ENCODE measurements at regions not wholly inside any gene's neighbourhood (a gene's known extent, or its start where the extent isn't known, plus 50 kb on each side); places are given as distances from the start of the nearest gene placed in this dataset.
A peak's percentile ranks its signal among the peaks of the same experiment; 100 is the strongest.

DNA sequence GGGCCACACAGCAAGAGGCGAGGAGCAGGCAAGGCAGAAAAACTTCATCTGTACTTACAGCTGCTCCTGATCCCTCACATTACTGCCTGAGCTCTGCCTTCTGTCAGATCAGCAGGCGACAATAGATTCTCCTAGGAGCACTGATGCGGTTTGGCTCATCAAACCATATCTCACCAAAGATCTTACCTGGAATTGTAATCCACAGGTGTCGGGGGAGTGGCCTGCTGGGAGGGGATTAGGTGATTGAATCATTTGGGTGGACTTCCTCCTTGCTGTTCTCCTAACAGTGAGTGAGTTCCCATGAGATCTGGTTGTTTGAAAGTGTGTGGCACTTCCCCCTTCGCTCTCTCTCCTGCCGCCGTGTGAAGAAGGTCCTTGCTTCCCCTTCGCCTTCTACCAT, 647.3 kb downstream of the SOCS6 start:
- no peaks in the 10 kb centered on the region for H3K36me3 ChIP-seq (ENCODE audit: insufficient read depth, low read length)

DNA sequence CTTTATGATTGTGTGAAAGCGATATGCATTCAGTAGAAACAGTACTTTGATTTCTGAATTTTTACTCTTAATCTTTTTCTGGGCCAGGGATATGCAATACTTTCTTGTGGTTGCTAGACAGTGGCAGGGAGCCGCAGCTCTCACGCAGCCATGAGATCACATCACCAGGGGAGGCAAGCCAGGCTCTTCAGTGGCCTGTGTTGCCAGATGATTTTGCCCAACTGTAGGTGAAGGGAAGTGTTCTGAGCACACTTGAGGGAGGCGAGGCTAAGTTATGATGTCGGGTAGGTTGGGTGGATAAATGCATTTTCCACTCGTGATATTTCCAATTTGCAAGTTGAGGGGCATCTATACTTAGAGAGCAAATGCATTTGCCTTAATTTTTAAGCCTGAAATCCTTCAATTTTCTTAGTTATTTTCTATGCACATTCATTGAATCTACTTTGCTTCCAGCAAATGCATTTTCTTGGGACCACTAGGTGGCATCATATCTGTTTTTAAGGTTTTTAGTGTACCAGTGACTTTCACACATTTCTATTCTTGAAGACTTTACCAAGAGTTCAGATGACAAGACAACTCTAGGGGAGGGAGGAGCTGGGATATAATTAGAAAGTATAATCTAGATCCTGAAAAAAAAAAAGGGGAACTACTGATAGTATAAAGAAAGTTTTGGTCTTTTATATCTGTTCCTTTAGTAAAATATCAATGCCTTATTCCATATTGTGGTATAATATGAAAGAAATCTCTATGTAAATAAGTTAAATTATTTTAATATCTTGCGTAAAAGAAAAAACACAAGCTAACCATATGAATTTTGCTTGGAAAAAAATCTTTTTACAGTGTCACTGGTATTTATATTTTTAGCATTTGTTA, 643.3 kb downstream of the SOCS6 start:
- DNase-seq, result no peak
- no peak for ATAC-seq (ENCODE audit: insufficient read depth, low read depth)
- H3K4me2 ChIP-seq (ENCODE audit: insufficient read depth, low read length), result no peak overlapping the region

More for the DNA sequence above, 647.3 kb downstream of the SOCS6 start:
- Histone ChIP-seq H3K27ac (ENCODE audit: low read length) (no peak overlapping the region), H3K4me3 (ENCODE audit: low read depth in 1 of 2, low read length in 2 of 2) (no peak overlapping the region), H3K9ac (ENCODE audit: low read depth, low read length) (no peak overlapping the region), H3K79me2 (ENCODE audit: insufficient read depth, low read length) (no peaks in the 10 kb centered on the region), H3K4me1 (ENCODE audit: insufficient read depth, low read length) (no peaks in the 10 kb centered on the region), H3K4me2 (ENCODE audit: insufficient read depth, low read length) (no peak overlapping the region), H2AFZ (ENCODE audit: low read depth, low read length) (no peak overlapping the region), H3K9me3 (ENCODE audit: insufficient read depth, low read length, severe bottlenecking) (no peaks in the 10 kb centered on the region), H3K27me3 (ENCODE audit: insufficient read depth, low read length, poor library complexity) (no peaks in the 10 kb centered on the region), H4K20me1 (ENCODE audit: insufficient read depth, low read length) (no peaks in the 10 kb centered on the region)
- no peak for TF ChIP-seq EZH2 (IDR thresholded peaks at IDR 0.05; ENCODE audit: borderline replicate concordance, low read depth, low read length, severe bottlenecking)
- TF ChIP-seq, protein P1, sequence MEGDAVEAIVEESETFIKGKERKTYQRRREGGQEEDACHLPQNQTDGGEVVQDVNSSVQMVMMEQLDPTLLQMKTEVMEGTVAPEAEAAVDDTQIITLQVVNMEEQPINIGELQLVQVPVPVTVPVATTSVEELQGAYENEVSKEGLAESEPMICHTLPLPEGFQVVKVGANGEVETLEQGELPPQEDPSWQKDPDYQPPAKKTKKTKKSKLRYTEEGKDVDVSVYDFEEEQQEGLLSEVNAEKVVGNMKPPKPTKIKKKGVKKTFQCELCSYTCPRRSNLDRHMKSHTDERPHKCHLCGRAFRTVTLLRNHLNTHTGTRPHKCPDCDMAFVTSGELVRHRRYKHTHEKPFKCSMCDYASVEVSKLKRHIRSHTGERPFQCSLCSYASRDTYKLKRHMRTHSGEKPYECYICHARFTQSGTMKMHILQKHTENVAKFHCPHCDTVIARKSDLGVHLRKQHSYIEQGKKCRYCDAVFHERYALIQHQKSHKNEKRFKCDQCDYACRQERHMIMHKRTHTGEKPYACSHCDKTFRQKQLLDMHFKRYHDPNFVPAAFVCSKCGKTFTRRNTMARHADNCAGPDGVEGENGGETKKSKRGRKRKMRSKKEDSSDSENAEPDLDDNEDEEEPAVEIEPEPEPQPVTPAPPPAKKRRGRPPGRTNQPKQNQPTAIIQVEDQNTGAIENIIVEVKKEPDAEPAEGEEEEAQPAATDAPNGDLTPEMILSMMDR (IDR thresholded peaks at IDR 0.05; ENCODE audit: borderline replicate concordance, extremely low read depth, low read length, poor library complexity, severe bottlenecking), result no peak
- no peak for ATAC-seq (ENCODE audit: insufficient read depth, low read depth)
- DNase-seq, result no peak

DNA sequence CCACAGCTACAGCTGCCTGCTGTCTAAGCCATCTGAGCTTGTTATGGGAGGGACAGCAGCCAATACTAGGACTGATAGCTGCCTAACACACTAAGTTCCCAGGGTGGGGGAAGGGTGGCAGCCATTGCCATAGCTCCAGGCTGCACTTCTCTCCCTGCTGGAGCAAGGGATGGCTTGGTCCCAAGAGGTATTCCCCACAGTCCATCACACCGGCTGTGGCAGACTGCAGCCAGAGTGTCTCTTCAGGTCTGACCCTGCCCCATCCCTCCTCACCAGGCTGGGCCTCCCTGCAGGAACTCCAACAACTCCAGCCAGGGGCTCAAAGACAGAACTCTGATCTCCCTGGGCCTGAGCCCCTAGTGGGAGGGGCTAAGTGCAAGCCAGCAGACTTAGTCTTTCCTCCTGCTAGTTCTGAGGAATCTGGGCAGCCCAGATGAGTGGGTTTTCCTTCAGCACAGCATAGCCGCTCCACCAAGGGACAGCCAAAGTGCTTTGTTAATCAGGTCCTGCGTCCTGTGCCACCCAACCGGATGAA, 632.1 kb downstream of the SOCS6 start:
- no peak overlapping the region for H3K27ac ChIP-seq (ENCODE audit: low read length)
- no peak overlapping the region for H3K9ac ChIP-seq (ENCODE audit: low read depth, low read length)
- H3K36me3 ChIP-seq (ENCODE audit: insufficient read depth, low read length), result no peaks in the 10 kb centered on the region
- no peak overlapping the region for H2AFZ ChIP-seq (ENCODE audit: low read depth, low read length)
- no peak for TF ChIP-seq EZH2 (IDR thresholded peaks at IDR 0.05; ENCODE audit: borderline replicate concordance, low read depth, low read length, severe bottlenecking)
- TF ChIP-seq, protein P1 (IDR thresholded peaks at IDR 0.05; ENCODE audit: borderline replicate concordance, extremely low read depth, low read length, poor library complexity, severe bottlenecking), result no peak
- H3K27me3 ChIP-seq (ENCODE audit: insufficient read depth, low read length, poor library complexity), result no peaks in the 10 kb centered on the region
- H3K9me3 ChIP-seq (ENCODE audit: insufficient read depth, low read length, severe bottlenecking), result no peaks in the 10 kb centered on the region
- H3K4me1 ChIP-seq (ENCODE audit: insufficient read depth, low read length), result no peaks in the 10 kb centered on the region
- no peaks in the 10 kb centered on the region for H3K79me2 ChIP-seq (ENCODE audit: insufficient read depth, low read length)
- H3K4me3 ChIP-seq (ENCODE audit: low read depth in 1 of 2, low read length in 2 of 2), result no peak overlapping the region
- no peak for DNase-seq
- H4K20me1 ChIP-seq (ENCODE audit: insufficient read depth, low read length), result no peaks in the 10 kb centered on the region
- no peak overlapping the region for H3K4me2 ChIP-seq (ENCODE audit: insufficient read depth, low read length)
- ATAC-seq (ENCODE audit: insufficient read depth, low read depth), result no peak

More for the DNA sequence above, 643.3 kb downstream of the SOCS6 start:
- H3K79me2 ChIP-seq (ENCODE audit: insufficient read depth, low read length), result no peaks in the 10 kb centered on the region
- H3K4me3 ChIP-seq (ENCODE audit: low read depth in 1 of 2, low read length in 2 of 2), result no peak overlapping the region
- H3K27ac ChIP-seq (ENCODE audit: low read length), result no peak overlapping the region
- no peak overlapping the region for H3K9ac ChIP-seq (ENCODE audit: low read depth, low read length)
- no peaks in the 10 kb centered on the region for H4K20me1 ChIP-seq (ENCODE audit: insufficient read depth, low read length)
- no peak for TF ChIP-seq EZH2 (IDR thresholded peaks at IDR 0.05; ENCODE audit: borderline replicate concordance, low read depth, low read length, severe bottlenecking)
- TF ChIP-seq, protein P1 (IDR thresholded peaks at IDR 0.05; ENCODE audit: borderline replicate concordance, extremely low read depth, low read length, poor library complexity, severe bottlenecking), result peak; percentile 69
- no peak overlapping the region for H2AFZ ChIP-seq (ENCODE audit: low read depth, low read length)
- no peaks in the 10 kb centered on the region for H3K9me3 ChIP-seq (ENCODE audit: insufficient read depth, low read length, severe bottlenecking)
- no peaks in the 10 kb centered on the region for H3K4me1 ChIP-seq (ENCODE audit: insufficient read depth, low read length)
- H3K27me3 ChIP-seq (ENCODE audit: insufficient read depth, low read length, poor library complexity), result no peaks in the 10 kb centered on the region
- H3K36me3 ChIP-seq (ENCODE audit: insufficient read depth, low read length), result no peaks in the 10 kb centered on the region
